ENCODE measurements at regions not wholly inside any gene's neighbourhood (a gene's known extent, or its start where the extent isn't known, plus 50 kb on each side); places are given as distances from the start of the nearest gene placed in this dataset.

- no peak for DNase-seq
Observed at GRCh38 chr6:169988769-169989550, 237.5 kb downstream of the ERMARD start.

- no peak for DNase-seq
Observed at GRCh38 chr6:169986848-169987498, 235.6 kb downstream of the ERMARD start.

- DNase-seq = no peak
Observed at GRCh38 chr6:169986171-169986847, 234.9 kb downstream of the ERMARD start.

GRCh38 chr6:169985121-169986015 is 233.9 kb downstream of the ERMARD start:
- DNase-seq = no peak

- no peak for DNase-seq
Observed at GRCh38 chr6:169984181-169985120, 233.0 kb downstream of the ERMARD start.

GRCh38 chr6:169983651-169984050 is 232.2 kb downstream of the ERMARD start:
- DNase-seq = no peak

- DNase-seq = no peak
Observed at GRCh38 chr6:169982461-169983386, 231.3 kb downstream of the ERMARD start.

- DNase-seq = no peak
Observed at GRCh38 chr6:169981969-169982368, 230.5 kb downstream of the ERMARD start.

- no peak for DNase-seq
Observed at GRCh38 chr6:169981568-169981967, 230.1 kb downstream of the ERMARD start.

- no peak for DNase-seq
Observed at GRCh38 chr6:169980826-169981450, 229.5 kb downstream of the ERMARD start.

GRCh38 chr6:169979873-169980432 is 228.5 kb downstream of the ERMARD start:
- no peak for DNase-seq

- no peak for DNase-seq
Observed at GRCh38 chr6:169978615-169979161, 227.3 kb downstream of the ERMARD start.

GRCh38 chr6:169977434-169978265 is 226.2 kb downstream of the ERMARD start:
- DNase-seq = no peak

GRCh38 chr6:169976301-169977081 is 225.1 kb downstream of the ERMARD start:
- no peak for DNase-seq

GRCh38 chr6:169975701-169976100 is 224.3 kb downstream of the ERMARD start:
- DNase-seq = no peak

- no peak for DNase-seq
Observed at GRCh38 chr6:169975286-169975685, 223.9 kb downstream of the ERMARD start.

- no peak for DNase-seq
Observed at GRCh38 chr6:169974663-169975062, 223.2 kb downstream of the ERMARD start.

Data from NCI-H748 treated with DMSO at 0.1 percent for 48 hours (cell line).